ENCODE measurements at regions not wholly inside any gene's neighbourhood (a gene's known extent, or its start where the extent isn't known, plus 50 kb on each side); places are given as distances from the start of the nearest gene placed in this dataset.

- TF ChIP-seq CTCF (IDR thresholded peaks at IDR 0.05 in 2 of 3, conservative IDR thresholded peaks at IDR 0.05 in 1 of 3; ENCODE audit: borderline replicate concordance in 1 of 3, insufficient read depth in 1 of 3, low read depth in 2 of 3, low read length in 2 of 3): no peak
- no peak for TF ChIP-seq POLR2A (IDR thresholded peaks at IDR 0.05; ENCODE audit: borderline replicate concordance, extremely low read depth, insufficient read depth, insufficient read length)
- no peak for TF ChIP-seq MAX (IDR thresholded peaks at IDR 0.05)
- TF ChIP-seq ZFX (IDR thresholded peaks at IDR 0.05): no peak
- no peak for TF ChIP-seq EZH2phosphoT487 (IDR thresholded peaks at IDR 0.05; ENCODE audit: borderline replicate concordance)
- no peak for TF ChIP-seq SRF (IDR thresholded peaks at IDR 0.05; ENCODE audit: low read depth)
These were observed 1930.5 kb downstream of the EFNA5 start for GRCh38 chr5:105740242-105740641.

Measured in HCT116 (cell line).